Activated naive CD8-positive, alpha-beta T cell treated with anti-CD3 and anti-CD28 coated beads for 36 hours (primary cell): ENCODE measurements at regions not wholly inside any gene's neighbourhood (a gene's known extent, or its start where the extent isn't known, plus 50 kb on each side); places are given as distances from the start of the nearest gene placed in this dataset.

Experiments
- DNase-seq: peaks from one replicate; pipeline ENCODE4 v3.0.0; 2021
- H3K27ac Mint-ChIP-seq: one replicate; pipeline ENCODE4 v1.8.0; 2022; ENCODE audit warnings: mild to moderate bottlenecking, moderate library complexity, mixed read lengths
- H3K27me3 Mint-ChIP-seq: one replicate; pipeline ENCODE4 v1.8.0; 2022; ENCODE audit warnings: mild to moderate bottlenecking, mixed read lengths
- H3K36me3 Mint-ChIP-seq: one replicate; pipeline ENCODE4 v1.8.0; 2021; ENCODE audit warnings: mild to moderate bottlenecking, mixed read lengths
- H3K4me1 Mint-ChIP-seq: one replicate; pipeline ENCODE4 v1.8.0; 2021; ENCODE audit warnings: mixed read lengths
- H3K4me3 Mint-ChIP-seq: one replicate; pipeline ENCODE4 v1.8.0; 2022; ENCODE audit warnings: mild to moderate bottlenecking, moderate library complexity, mixed read lengths
- H3K9me3 Mint-ChIP-seq: one replicate; pipeline ENCODE4 v1.8.0; 2022; ENCODE audit warnings: mixed read lengths

- no peak for DNase-seq
- Mint-ChIP-seq H3K9me3 (peaks cover 5% of the 10 kb centered on the region), H3K4me1 (no peaks in the 10 kb centered on the region), H3K4me3 (no peak overlapping the region), H3K27me3 (peaks cover 6% of the 10 kb centered on the region), H3K36me3 (no peaks in the 10 kb centered on the region), H3K27ac (no peak overlapping the region)
These were observed 595.7 kb upstream of the CDH5 start for GRCh38 chr16:65770752-65771151.

DNA sequence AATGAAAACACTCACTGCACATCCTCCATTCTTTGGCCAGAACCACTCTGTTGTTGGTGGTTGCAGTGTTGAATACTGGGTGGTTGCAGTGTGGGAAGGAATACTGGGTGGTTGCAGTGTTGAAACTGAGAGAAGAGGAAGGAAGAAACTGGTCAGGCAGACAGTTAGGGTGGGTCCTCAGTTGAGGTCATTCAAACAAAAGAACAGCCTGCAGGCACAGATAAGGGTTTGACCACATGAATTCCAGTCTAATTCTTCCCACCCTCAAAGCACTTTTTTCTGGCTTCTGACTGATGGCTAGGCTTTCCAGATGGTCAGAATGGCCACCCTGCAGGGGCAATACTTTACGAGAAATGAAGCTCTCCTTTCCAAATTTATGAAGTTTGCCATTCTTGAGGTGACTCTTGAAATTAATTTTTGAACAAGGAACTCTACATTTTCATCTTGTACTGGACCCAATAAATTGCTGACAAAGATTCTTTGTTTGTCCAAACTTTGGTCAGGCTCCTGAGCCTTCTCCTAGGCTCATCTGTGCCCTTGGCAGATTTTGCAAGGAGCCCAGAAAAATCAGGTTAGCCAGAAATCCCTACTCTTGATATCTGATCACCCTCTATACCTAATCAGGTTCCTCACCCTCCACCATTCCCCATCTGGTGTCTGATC lies 596.6 kb upstream of the CDH5 start:
- peaks cover 4% of the 10 kb centered on the region for H3K9me3 Mint-ChIP-seq
- H3K27ac Mint-ChIP-seq: no peak overlapping the region
- H3K4me1 Mint-ChIP-seq: no peaks in the 10 kb centered on the region
- H3K27me3 Mint-ChIP-seq: peaks cover 6% of the 10 kb centered on the region
- H3K36me3 Mint-ChIP-seq: no peaks in the 10 kb centered on the region
- DNase-seq: no peak
- no peak overlapping the region for H3K4me3 Mint-ChIP-seq

DNA sequence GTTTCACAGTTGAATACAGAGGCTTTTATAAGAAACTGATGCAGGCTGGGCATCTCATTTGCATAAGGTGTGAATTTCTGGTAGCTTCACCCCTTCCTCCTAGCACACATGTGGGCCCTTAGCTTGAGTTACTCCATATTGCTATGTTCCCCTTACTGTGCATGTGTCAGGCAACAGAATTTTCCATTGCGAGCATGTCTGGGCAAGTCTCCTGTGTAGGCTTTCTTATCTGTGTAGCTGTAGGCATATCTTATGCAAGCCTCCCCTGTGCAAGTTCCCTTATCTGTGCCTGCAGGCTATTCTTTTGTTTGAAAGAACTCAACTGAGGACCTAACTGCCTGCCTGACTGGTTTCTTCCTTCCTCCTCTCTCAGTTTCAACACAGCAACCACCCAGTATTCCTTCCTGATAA lies 597.4 kb upstream of the CDH5 start:
- Mint-ChIP-seq H3K27me3 (peaks cover 6% of the 10 kb centered on the region), H3K27ac (no peak overlapping the region), H3K9me3 (peaks cover 4% of the 10 kb centered on the region), H3K4me1 (no peaks in the 10 kb centered on the region), H3K4me3 (no peak overlapping the region), H3K36me3 (no peaks in the 10 kb centered on the region)
- DNase-seq: no peak

DNA sequence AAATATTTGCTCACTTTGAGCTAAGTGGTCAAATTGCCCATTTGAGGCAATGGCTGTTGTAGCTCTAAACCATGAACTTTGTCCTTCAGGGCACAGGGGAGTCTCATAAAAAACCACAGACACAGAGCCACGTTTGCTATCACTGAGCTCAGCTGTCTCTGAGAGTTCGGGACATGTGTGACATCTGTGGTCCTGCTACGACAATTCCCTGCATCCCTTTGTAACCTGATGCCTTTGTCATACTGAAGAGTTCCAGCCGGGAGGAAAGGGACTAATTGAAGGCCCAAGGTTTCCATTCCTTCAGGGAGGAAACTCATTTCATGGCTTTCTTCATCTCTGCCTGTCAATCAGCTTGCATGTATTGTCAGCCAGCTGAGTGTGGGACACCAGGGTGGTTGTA lies 599.4 kb upstream of the CDH5 start:
- Mint-ChIP-seq H3K36me3 (no peaks in the 10 kb centered on the region), H3K4me1 (no peaks in the 10 kb centered on the region), H3K4me3 (no peak overlapping the region), H3K9me3 (peaks cover 4% of the 10 kb centered on the region), H3K27ac (no peak overlapping the region), H3K27me3 (peaks cover 4% of the 10 kb centered on the region)
- no peak for DNase-seq

DNA sequence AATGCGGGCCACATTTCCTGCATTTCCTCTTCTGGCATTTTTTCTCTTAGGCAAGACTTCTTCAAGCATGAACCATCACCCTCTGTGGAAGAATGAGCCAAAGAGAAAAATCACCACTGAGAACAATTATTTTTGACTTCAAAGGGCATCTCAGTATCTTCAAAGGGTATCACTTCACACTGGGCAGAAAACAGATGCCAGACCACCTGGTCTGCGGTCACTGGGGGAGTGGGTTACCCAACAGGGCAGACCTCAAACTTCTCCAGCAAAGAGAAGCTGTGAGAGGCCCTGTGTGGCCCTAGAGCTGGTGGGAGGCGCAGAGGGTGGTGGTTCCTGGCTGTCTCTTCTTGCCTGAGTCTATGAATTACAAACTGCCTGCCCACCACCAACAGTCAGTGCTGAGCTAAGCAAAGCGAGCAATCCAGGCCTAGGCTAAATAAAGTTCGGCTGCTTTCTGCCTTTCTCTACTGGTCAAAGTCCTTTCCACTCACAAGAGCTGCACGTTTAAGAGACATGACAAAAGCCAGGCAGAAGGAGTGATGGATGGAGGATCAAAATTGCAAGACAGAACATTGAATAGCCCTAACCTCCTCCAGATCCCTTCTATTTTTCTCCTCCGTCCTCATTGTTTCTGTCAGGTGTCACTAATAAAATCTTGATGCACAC lies 602.7 kb upstream of the CDH5 start:
- Mint-ChIP-seq H3K9me3 (no peaks in the 10 kb centered on the region), H3K27me3 (no peaks in the 10 kb centered on the region), H3K36me3 (no peaks in the 10 kb centered on the region), H3K4me1 (no peaks in the 10 kb centered on the region), H3K27ac (no peak overlapping the region), H3K4me3 (no peak overlapping the region)
- DNase-seq: no peak

GRCh38 chr16:65760874-65761273 lies 605.6 kb upstream of the CDH5 start:
- DNase-seq: no peak
- no peak overlapping the region for H3K27ac Mint-ChIP-seq
- no peaks in the 10 kb centered on the region for H3K36me3 Mint-ChIP-seq
- no peaks in the 10 kb centered on the region for H3K4me1 Mint-ChIP-seq
- H3K27me3 Mint-ChIP-seq: no peaks in the 10 kb centered on the region
- H3K4me3 Mint-ChIP-seq: no peak overlapping the region
- H3K9me3 Mint-ChIP-seq: no peaks in the 10 kb centered on the region

DNA sequence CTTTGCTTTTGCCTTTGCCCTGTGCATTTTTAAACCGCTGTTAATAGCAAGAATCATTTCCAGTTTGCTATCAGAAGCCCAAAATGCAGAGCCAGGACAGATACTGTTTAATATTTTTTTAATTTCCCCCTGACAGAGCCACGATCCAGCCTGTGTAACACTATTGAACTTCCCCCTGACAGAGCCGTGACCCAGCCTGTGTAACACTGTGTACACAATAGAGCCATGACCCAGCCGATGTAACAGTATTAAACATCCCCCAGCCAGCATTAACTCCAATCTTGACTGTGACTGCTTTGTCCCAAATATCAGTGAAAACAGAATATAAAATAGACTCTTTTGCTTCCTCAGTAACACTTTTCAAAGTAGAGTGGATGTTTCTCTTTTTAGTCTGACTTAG lies 607.9 kb upstream of the CDH5 start:
- no peaks in the 10 kb centered on the region for H3K36me3 Mint-ChIP-seq
- no peak for DNase-seq
- H3K27me3 Mint-ChIP-seq: no peaks in the 10 kb centered on the region
- H3K4me3 Mint-ChIP-seq: no peak overlapping the region
- H3K9me3 Mint-ChIP-seq: no peaks in the 10 kb centered on the region
- H3K4me1 Mint-ChIP-seq: no peaks in the 10 kb centered on the region
- H3K27ac Mint-ChIP-seq: no peak overlapping the region

GRCh38 chr16:65757064-65757463 lies 609.4 kb upstream of the CDH5 start:
- Mint-ChIP-seq H3K36me3 (no peaks in the 10 kb centered on the region), H3K27me3 (no peaks in the 10 kb centered on the region), H3K9me3 (no peaks in the 10 kb centered on the region), H3K4me3 (no peak overlapping the region), H3K27ac (no peak overlapping the region), H3K4me1 (no peaks in the 10 kb centered on the region)
- DNase-seq: no peak

DNA sequence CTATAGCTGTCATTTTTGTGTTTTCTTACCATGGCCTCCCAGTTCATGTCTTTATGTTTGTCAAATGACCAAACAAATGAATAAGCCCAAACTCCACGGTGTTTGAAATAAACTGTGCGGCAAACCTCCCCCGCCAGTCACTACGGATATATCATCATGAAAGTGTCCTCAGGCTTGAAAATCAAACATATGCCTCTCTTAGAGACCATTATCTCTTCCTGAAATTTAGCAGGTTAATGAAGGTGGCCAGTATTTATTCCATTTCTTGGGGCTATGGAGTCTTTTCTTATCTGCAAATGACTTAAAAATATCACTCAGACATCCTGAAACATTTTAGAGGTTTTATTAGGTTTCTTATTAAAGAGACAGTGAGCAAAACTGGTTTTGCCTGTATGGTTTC lies 610.3 kb upstream of the CDH5 start:
- Mint-ChIP-seq H3K4me3 (no peak overlapping the region), H3K27me3 (no peaks in the 10 kb centered on the region), H3K9me3 (no peaks in the 10 kb centered on the region), H3K27ac (no peak overlapping the region), H3K36me3 (no peaks in the 10 kb centered on the region), H3K4me1 (no peaks in the 10 kb centered on the region)
- DNase-seq: no peak

- Mint-ChIP-seq H3K27me3 (no peaks in the 10 kb centered on the region), H3K36me3 (no peaks in the 10 kb centered on the region), H3K4me1 (no peaks in the 10 kb centered on the region), H3K9me3 (no peaks in the 10 kb centered on the region), H3K27ac (no peak overlapping the region), H3K4me3 (no peak overlapping the region)
- DNase-seq: no peak
These were observed 611.4 kb upstream of the CDH5 start for GRCh38 chr16:65754820-65755691.

DNA sequence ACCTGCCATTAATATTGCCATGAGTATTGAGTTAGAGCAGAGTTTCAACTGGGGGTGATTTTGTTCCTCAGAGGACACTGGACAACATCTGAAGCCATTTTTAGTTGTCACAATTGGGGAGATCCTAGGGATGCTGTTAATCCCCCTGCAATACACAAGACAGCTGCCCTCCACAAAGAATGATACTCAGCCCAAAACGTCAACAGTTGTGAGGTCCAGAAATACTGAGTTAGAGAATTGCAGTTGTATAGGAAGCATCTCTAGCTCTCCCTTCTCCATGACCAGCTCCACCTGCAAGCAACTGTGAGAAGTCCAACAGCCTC lies 614.0 kb upstream of the CDH5 start:
- no peaks in the 10 kb centered on the region for H3K9me3 Mint-ChIP-seq
- no peaks in the 10 kb centered on the region for H3K4me1 Mint-ChIP-seq
- no peak overlapping the region for H3K27ac Mint-ChIP-seq
- DNase-seq: no peak
- H3K4me3 Mint-ChIP-seq: no peak overlapping the region
- no peaks in the 10 kb centered on the region for H3K27me3 Mint-ChIP-seq
- H3K36me3 Mint-ChIP-seq: no peaks in the 10 kb centered on the region

GRCh38 chr16:65751622-65752521 lies 614.6 kb upstream of the CDH5 start:
- H3K4me3 Mint-ChIP-seq: no peak overlapping the region
- H3K27ac Mint-ChIP-seq: no peak overlapping the region
- H3K36me3 Mint-ChIP-seq: no peaks in the 10 kb centered on the region
- DNase-seq: no peak
- H3K4me1 Mint-ChIP-seq: no peaks in the 10 kb centered on the region
- H3K9me3 Mint-ChIP-seq: no peaks in the 10 kb centered on the region
- H3K27me3 Mint-ChIP-seq: no peaks in the 10 kb centered on the region

- Mint-ChIP-seq H3K27ac (no peak overlapping the region), H3K36me3 (no peaks in the 10 kb centered on the region), H3K4me1 (no peaks in the 10 kb centered on the region), H3K27me3 (no peaks in the 10 kb centered on the region), H3K4me3 (no peak overlapping the region), H3K9me3 (no peaks in the 10 kb centered on the region)
- no peak for DNase-seq
These were observed 617.0 kb upstream of the CDH5 start for GRCh38 chr16:65749506-65749905.

DNA sequence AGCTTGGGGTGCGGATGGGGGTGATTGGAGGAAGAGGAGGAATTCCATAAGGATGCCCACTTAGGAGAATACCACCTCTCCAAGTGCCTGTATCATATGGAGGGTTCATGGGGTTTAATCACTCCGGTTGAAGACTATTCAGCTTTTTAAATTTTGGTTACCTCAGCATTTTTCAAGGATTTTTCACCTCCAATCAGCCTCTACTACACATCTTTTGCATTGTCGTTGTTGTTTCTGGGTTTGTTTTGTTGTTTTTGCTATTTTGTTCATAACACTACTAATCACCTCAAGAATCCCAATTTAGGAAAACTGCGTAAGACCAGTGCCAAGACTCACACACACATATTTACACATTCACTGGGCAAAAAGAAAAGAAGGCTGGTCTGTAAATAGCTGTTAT lies 619.5 kb upstream of the CDH5 start:
- Mint-ChIP-seq H3K9me3 (no peaks in the 10 kb centered on the region), H3K27me3 (no peaks in the 10 kb centered on the region), H3K4me1 (no peaks in the 10 kb centered on the region), H3K36me3 (no peaks in the 10 kb centered on the region), H3K4me3 (no peak overlapping the region), H3K27ac (no peak overlapping the region)
- no peak for DNase-seq

- Mint-ChIP-seq H3K27me3 (no peaks in the 10 kb centered on the region), H3K4me1 (no peaks in the 10 kb centered on the region), H3K27ac (no peak overlapping the region), H3K36me3 (no peaks in the 10 kb centered on the region), H3K9me3 (no peaks in the 10 kb centered on the region), H3K4me3 (no peak overlapping the region)
- DNase-seq: no peak
These were observed 621.2 kb upstream of the CDH5 start for GRCh38 chr16:65745201-65745708.
